Fibroblast of villous mesenchyme (primary cell): ENCODE measurements at regions not wholly inside any gene's neighbourhood (a gene's known extent, or its start where the extent isn't known, plus 50 kb on each side); places are given as distances from the start of the nearest gene placed in this dataset.
A peak's percentile ranks its signal among the peaks of the same experiment; 100 is the strongest.

Source experiments
- DNase-seq: peaks from one replicate; pipeline ENCODE4 v3.0.0-alpha.2; 2010; ENCODE audit warnings: low read depth
- H3K4me3 ChIP-seq: 2 replicates; pipeline ENCODE4 v1.5.1; 2011; ENCODE audit warnings: low read depth, mild to moderate bottlenecking, low read length
- CTCF ChIP-seq: IDR thresholded peaks from 2 replicates; pipeline ENCODE4 v1.5.1; 2012; ENCODE audit warnings: low read depth, mild to moderate bottlenecking, low read length; ENCODE audit not compliant: insufficient read depth

GRCh38 chr2:120875431-120875830 lies 139.8 kb downstream of the GLI2 start:
- no peak overlapping the region for H3K4me3 ChIP-seq
- TF ChIP-seq CTCF: no peak
- peak; percentile 77 for DNase-seq

- DNase-seq: no peak
- no peak for TF ChIP-seq CTCF
- H3K4me3 ChIP-seq: no peak overlapping the region
These were observed 141.0 kb downstream of the GLI2 start for GRCh38 chr2:120876526-120877280.

DNA sequence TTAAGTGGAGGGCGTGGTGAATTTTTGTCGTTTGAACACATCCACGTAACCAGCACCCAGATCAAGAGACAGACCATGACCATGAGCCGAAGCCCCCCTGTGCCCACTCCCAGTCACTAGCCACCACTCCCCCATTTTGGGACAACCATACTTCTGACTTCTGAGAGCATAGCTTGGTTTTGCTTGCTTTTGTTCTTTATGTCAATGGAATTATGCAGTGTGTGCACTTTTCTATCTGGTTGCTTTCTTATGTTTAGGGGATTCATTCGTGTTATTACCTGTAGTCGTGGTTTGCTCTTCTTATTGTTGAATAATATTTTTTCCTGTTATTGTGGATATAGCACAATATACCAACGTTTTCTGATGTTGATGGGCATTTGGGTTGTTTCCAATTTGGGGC lies 141.7 kb downstream of the GLI2 start:
- H3K4me3 ChIP-seq: no peak overlapping the region
- no peak for TF ChIP-seq CTCF
- no peak for DNase-seq

DNA sequence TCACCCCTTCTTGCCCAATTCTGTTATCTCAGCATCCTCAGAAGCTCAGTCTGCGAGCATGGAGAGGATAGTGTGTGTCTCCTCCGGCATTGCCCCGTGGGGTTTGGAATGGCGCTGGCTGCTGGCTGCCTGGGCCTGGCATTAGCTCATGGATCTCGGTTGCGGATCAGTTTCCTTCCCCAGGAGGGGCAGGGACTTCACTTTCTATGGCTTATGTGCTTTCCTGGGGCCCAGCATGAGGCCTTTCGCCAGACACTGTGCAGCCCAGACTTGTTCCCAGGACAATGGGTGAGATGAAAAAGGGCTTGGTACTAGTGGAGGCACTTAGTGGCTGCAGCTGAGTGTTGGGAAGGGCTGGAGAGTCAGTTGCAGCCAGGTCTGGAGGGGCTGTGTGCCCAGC lies 143.3 kb downstream of the GLI2 start:
- peak; percentile 51 for DNase-seq
- H3K4me3 ChIP-seq: no peak overlapping the region
- TF ChIP-seq CTCF: no peak

GRCh38 chr2:120879431-120880295 lies 144.0 kb downstream of the GLI2 start:
- no peak for TF ChIP-seq CTCF
- no peak overlapping the region for H3K4me3 ChIP-seq
- DNase-seq: peak; percentile 52

GRCh38 chr2:120880381-120880780 lies 144.7 kb downstream of the GLI2 start:
- no peak for TF ChIP-seq CTCF
- H3K4me3 ChIP-seq: no peak overlapping the region
- DNase-seq: peak; percentile 71
